Muscle layer of duodenum (tissue), 2 donors: ENCODE measurements at regions not wholly inside any gene's neighbourhood (a gene's known extent, or its start where the extent isn't known, plus 50 kb on each side); places are given as distances from the start of the nearest gene placed in this dataset.

ENCODE experiments used
- H3K27ac ChIP-seq: one replicate; pipeline ENCODE4 v1.7.0; 2013; ENCODE audit warnings: mild to moderate bottlenecking, low read length
- H3K27me3 ChIP-seq: one replicate; pipeline ENCODE4 v1.7.0; 2013; ENCODE audit warnings: low read depth, mild to moderate bottlenecking, control low read depth, low read length
- H3K36me3 ChIP-seq, 2 donors: one replicate each; pipeline ENCODE4 v1.7.0; 2013; ENCODE audit warnings: low read length in 2 of 2, control low read depth in 1 of 2, mild to moderate bottlenecking in 1 of 2; ENCODE audit not compliant: insufficient read depth in 2 of 2, control insufficient read depth in 1 of 2
- H3K4me1 ChIP-seq, 2 donors: one replicate each; pipeline ENCODE4 v1.7.0; 2013; ENCODE audit warnings: low read length in 2 of 2, mild to moderate bottlenecking in 2 of 2, control low read depth in 1 of 2, moderate library complexity in 1 of 2; ENCODE audit not compliant: insufficient read depth in 2 of 2, control insufficient read depth in 1 of 2
- H3K4me3 ChIP-seq, 2 donors: one replicate each; pipeline ENCODE4 v1.7.0; 2013; ENCODE audit warnings: low read length in 2 of 2, low read depth in 1 of 2, mild to moderate bottlenecking in 1 of 2
- H3K9me3 ChIP-seq, 2 donors: one replicate each; pipeline ENCODE4 v1.7.0; 2013; ENCODE audit warnings: low read length in 2 of 2, control low read depth in 1 of 2, mild to moderate bottlenecking in 1 of 2; ENCODE audit not compliant: control insufficient read depth in 1 of 2
- donor health status: healthy.

DNA sequence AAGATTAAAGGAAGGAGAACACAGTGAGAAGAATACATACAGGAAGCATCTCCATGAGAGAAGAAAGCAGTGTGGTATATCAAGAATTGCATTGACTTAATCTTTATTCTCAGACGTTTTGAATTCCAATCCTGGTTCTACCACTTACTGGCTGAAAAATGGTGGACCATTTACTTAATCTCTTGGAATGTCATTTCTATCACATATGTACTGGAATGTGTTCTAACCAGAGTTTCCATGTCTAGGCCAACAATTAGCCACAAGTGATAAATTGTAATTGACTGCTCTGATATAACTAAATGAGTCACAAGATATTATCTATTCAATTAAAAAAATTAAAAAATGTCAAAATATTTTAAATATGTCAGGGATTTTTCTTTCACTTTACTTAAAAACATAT, 626.1 kb downstream of the PTPRC start:
- H3K4me3 ChIP-seq = no peak overlapping the region
- H3K9me3 ChIP-seq = no peaks in the 10 kb centered on the region
- H3K36me3 ChIP-seq = no peaks in the 10 kb centered on the region
- no peaks in the 10 kb centered on the region for H3K27me3 ChIP-seq
- no peak overlapping the region for H3K27ac ChIP-seq
- H3K4me1 ChIP-seq = no peaks in the 10 kb centered on the region

DNA sequence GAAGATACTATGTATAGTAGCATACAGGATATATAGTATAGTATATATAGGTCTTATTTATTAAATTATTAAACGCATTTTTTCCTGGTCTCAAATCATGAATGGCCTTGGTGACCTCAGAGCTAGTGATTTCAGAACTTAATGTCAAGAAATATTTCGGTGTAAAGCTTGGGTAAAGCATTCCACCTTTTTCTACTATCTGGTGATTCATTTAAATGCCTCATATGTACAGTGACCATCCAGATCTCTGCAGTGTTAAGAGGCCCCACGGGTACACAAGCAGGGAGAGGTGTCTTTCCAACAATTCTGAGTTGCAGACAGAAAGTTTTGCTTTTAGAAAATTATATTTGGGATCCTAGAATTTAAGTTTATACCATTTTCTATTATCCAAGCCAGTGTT, 626.5 kb downstream of the PTPRC start:
- H3K27ac ChIP-seq = no peak overlapping the region
- H3K27me3 ChIP-seq = no peaks in the 10 kb centered on the region
- H3K4me3 ChIP-seq = no peak overlapping the region
- H3K4me1 ChIP-seq = no peaks in the 10 kb centered on the region
- no peaks in the 10 kb centered on the region for H3K9me3 ChIP-seq
- no peaks in the 10 kb centered on the region for H3K36me3 ChIP-seq

DNA sequence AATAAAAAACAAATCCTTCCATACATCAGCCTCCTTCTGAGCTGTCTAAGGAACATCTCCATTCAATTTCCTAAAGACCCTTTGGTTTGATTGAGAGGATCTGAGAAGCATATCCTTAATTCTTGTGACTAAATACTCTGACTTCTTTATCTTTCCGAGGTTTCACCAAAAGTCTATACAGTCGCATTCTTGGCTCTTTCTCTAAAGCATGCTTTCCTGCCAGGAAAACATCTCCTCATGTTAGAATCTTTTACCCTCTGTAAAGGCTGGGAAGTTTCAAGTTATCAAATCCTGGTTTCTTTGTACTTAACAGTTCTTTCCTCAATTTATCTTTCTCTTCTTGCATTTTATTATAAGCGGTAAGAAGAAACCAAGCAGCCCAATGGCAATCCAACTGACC, 630.4 kb downstream of the PTPRC start:
- Histone ChIP-seq H3K4me1 (no peaks in the 10 kb centered on the region), H3K4me3 (no peak overlapping the region), H3K27me3 (no peaks in the 10 kb centered on the region), H3K36me3 (no peaks in the 10 kb centered on the region), H3K9me3 (no peaks in the 10 kb centered on the region), H3K27ac (no peak overlapping the region)

DNA sequence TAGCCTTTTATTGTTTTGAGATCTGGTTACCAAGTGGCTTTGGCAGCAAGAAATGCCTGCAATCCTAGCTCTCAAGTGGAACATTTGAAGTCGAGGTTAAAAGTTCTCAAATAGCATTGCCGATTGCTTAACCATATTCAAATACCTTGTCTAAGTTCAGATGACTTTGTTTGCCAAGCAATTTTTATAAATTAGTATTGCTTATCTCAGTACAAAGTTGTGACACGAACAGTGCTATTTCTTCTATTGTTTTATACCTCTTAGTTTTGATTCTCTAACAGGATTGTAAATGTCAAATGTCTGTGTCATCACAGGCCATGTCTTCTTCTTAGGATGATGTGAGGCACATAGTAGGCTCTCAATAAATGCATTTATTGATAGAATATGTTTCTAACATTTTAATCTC, 633.3 kb downstream of the PTPRC start:
- H3K9me3 ChIP-seq = no peaks in the 10 kb centered on the region
- no peak overlapping the region for H3K27ac ChIP-seq
- no peak overlapping the region for H3K4me3 ChIP-seq
- H3K27me3 ChIP-seq = no peaks in the 10 kb centered on the region
- no peaks in the 10 kb centered on the region for H3K36me3 ChIP-seq
- no peaks in the 10 kb centered on the region for H3K4me1 ChIP-seq

DNA sequence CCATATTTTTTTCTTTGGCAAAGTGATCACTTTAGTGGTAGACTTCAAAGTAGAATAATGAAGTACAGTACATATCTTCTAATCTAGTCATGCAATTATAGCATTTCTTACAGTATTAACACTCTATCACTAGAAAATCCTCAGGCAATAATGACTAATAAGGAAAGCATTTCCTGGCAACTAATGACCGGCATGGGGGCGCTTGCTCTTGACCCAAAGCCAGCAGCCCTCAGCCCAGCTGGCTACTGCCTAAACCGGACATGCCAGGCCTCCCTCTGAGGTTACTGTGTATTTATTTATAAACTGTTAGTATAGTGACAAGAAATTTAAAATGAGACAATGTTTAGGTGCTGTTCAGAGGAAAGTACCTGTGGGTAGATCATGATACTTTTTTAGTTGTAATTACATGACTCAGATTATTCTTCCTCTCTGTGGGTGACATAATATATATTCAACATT, 633.8 kb downstream of the PTPRC start:
- Histone ChIP-seq H3K27me3 (no peaks in the 10 kb centered on the region), H3K4me3 (no peak overlapping the region), H3K4me1 (no peaks in the 10 kb centered on the region), H3K27ac (no peak overlapping the region), H3K9me3 (no peaks in the 10 kb centered on the region), H3K36me3 (no peaks in the 10 kb centered on the region)

DNA sequence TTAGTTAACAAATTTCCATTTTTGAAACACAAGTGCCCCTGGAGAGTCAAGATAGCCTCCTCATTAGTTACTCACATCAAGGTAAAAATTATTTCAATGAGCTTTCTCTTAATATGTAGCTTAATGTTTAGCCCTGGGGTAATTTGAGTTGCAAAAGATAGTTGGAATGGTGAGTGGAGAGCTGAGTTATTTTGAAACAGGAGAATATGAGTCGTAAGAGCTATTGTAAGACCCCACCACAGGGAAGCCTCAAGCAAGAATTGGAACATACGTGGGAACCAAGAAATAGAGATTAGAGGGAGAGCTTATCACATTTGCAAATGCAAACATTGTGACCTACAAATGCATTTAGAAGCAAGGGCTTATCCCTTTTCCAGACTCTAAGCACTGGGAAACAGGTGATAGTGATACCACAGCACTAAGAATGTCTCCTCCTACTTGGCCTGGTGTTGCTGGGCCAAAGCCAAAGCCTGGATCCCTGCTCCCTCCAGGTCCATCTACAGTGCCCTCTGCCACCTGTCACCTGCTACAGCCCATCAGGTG, 635.1 kb downstream of the PTPRC start:
- H3K4me1 ChIP-seq = no peaks in the 10 kb centered on the region
- H3K27me3 ChIP-seq = no peaks in the 10 kb centered on the region
- no peak overlapping the region for H3K27ac ChIP-seq
- H3K36me3 ChIP-seq = no peaks in the 10 kb centered on the region
- no peak overlapping the region for H3K4me3 ChIP-seq
- H3K9me3 ChIP-seq = no peaks in the 10 kb centered on the region

DNA sequence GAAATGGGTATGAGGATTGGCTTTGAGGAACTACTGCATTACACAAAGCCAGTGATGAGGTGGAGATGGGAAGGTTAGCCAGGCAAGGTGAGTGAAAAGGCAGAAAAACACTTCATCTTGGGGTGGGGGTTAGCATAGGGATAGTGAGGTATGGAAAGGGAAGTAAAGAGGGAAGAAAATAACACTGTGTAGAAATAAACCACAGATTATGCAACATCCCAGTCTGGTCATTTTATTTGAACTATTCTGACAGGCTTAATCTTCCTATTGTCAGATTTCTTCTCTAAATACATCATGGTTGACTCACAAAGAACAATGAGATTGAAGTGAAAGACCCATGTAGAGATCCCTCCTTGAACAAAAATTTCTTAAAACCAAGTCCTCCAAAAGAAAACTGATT, 640.2 kb downstream of the PTPRC start:
- H3K27ac ChIP-seq = no peak overlapping the region
- H3K27me3 ChIP-seq = no peaks in the 10 kb centered on the region
- H3K4me3 ChIP-seq = no peak overlapping the region
- no peaks in the 10 kb centered on the region for H3K9me3 ChIP-seq
- H3K36me3 ChIP-seq = no peaks in the 10 kb centered on the region
- H3K4me1 ChIP-seq = no peaks in the 10 kb centered on the region

DNA sequence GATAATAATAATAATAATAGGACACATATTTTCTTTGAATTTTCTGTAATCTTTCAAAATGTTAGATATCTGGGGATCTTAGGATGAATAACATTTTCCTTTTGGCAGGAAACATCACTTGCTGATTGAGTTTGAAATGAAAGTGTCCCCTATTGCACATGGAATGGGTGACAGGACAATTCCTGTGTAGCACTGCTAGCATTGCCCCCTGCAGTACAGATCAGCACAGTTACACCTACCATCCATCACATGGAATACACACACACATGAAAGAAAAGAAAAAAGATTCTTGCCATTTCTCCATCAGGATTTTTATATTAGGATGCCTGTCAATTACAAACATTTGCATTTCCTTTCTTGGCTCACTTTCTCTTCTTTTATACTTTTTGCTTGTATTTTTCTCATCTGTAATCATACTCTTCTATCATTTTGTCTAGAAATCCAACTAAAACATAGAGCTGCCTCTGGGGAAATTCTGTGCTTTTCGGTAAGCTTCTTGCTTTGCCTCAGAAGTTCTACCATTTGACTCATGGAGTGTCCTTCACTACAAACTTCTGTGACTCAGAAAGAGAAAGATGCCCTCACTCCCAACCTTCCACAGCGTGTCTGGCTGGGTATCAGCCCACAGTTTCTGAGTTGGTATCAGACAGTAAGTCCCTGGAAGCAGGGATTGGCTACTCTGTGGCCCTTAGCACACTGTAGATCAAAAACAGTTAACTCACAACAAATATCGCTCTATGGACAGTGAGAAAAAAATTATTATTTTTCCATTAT, 641.2 kb downstream of the PTPRC start:
- H3K4me3 ChIP-seq = no peak overlapping the region
- no peaks in the 10 kb centered on the region for H3K9me3 ChIP-seq
- H3K4me1 ChIP-seq = no peaks in the 10 kb centered on the region
- no peaks in the 10 kb centered on the region for H3K36me3 ChIP-seq
- H3K27me3 ChIP-seq = no peaks in the 10 kb centered on the region
- no peak overlapping the region for H3K27ac ChIP-seq

DNA sequence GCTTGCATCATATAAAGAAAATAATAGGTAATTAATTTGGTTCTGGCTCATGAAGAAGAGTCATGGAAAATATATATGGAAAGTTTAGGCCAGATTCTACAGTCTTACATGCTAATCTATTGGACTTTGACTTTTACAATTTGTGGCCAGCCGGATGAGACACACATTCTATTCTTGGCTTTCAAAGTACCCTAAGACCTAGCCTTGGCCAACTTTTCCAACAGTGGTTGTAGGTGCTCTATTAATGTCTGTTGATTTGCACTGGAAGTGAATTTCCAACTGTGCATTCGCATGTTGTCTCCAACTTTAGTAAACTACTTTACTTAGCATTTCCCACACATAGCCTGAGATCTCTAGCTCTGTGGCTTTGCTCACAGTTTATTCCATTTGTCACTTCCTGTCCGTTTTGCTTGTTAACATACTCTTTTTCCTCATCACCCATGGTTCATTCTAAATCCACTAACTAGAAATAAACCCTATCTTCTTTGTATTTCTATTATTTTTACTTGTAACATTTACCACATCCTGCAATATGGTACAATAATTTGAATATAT, 644.0 kb downstream of the PTPRC start:
- Histone ChIP-seq H3K4me3 (no peak overlapping the region), H3K4me1 (no peaks in the 10 kb centered on the region), H3K27me3 (no peaks in the 10 kb centered on the region), H3K36me3 (no peaks in the 10 kb centered on the region), H3K27ac (no peak overlapping the region), H3K9me3 (no peaks in the 10 kb centered on the region)

DNA sequence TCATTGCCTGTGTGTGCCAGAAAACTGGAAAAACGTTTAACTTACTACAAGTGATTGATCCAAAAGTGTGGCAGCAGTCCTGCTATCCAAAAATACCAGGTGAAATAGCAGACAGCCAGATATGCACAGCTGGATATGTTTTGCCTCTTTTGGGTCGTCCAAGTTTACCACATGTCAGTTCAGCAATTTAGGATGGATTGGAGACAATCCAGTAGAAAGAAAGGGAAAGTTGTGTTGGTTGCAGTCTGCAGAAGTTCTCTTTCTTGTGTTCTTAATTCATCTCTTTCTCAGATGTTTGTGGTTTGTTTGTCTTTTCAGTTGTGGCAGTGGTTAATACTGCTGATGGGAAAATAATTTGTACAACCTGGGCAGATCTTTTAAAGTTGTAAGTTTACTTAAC, 645.0 kb downstream of the PTPRC start:
- Histone ChIP-seq H3K27ac (no peak overlapping the region), H3K27me3 (no peaks in the 10 kb centered on the region), H3K4me3 (no peak overlapping the region), H3K9me3 (no peaks in the 10 kb centered on the region), H3K4me1 (no peaks in the 10 kb centered on the region), H3K36me3 (no peaks in the 10 kb centered on the region)

DNA sequence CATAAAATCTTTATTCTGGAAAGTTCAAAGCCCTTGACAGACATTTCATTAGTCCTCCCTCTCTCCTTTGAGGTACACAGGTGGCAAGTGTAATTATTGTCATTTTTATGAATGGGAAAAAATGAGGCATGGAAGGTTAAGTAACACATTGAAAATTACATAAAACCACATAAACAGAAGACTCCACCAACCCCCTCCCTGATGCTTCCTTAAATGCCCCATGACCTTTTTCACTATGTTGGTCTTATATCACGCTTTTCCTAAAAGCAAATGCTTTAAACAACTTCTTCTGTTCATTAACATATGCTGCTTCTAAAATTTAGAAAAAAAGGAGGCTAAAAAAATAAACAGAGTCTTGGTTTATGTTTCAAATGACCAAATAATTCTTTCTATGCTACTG, 648.4 kb downstream of the PTPRC start:
- no peaks in the 10 kb centered on the region for H3K27me3 ChIP-seq
- H3K4me1 ChIP-seq = no peaks in the 10 kb centered on the region
- no peaks in the 10 kb centered on the region for H3K9me3 ChIP-seq
- no peak overlapping the region for H3K4me3 ChIP-seq
- no peaks in the 10 kb centered on the region for H3K36me3 ChIP-seq
- no peak overlapping the region for H3K27ac ChIP-seq

DNA sequence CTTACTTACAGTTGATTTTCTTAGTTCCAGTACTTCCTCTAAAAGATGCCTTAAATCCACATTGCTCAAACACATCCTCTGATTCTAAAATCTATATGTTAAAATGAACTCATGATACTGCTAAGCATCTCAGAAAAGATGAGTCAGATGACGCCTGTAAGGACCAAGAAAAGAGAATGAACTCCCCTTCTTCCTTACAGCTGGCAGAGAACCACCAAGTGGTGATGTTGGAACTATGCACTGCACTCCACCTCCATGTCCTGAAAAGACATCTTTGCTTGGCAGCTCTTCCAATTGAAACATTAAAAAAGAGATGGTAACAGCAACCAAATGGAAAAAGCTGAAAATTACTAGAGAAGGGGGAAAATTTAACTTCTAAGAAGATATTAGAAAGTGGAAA, 648.8 kb downstream of the PTPRC start:
- H3K9me3 ChIP-seq = no peaks in the 10 kb centered on the region
- H3K4me3 ChIP-seq = no peak overlapping the region
- no peaks in the 10 kb centered on the region for H3K27me3 ChIP-seq
- no peaks in the 10 kb centered on the region for H3K36me3 ChIP-seq
- no peaks in the 10 kb centered on the region for H3K4me1 ChIP-seq
- no peak overlapping the region for H3K27ac ChIP-seq
